ENCODE measurements at regions not wholly inside any gene's neighbourhood (a gene's known extent, or its start where the extent isn't known, plus 50 kb on each side); places are given as distances from the start of the nearest gene placed in this dataset.

GRCh38 chr17:77001487-77001886, 133.3 kb downstream of the MGAT5B start:
- Histone ChIP-seq H3K4me1 (replicated peaks) (no peaks in the 10 kb centered on the region), H3K4me3 (no peak overlapping the region), H3K36me3 (no peaks in the 10 kb centered on the region), H3K9me3 (no peaks in the 10 kb centered on the region), H3K27me3 (replicated peaks; ENCODE audit: insufficient read depth) (no peaks in the 10 kb centered on the region), H3K27ac (no peak overlapping the region)
- 97% methylated on average over 7 of the region's 7 CpGs for WGBS
- intact Hi-C loops (cut with DNase I): no loop called here
- TF ChIP-seq POLR2AphosphoS5 (IDR thresholded peaks at IDR 0.05) (no peak), CTCF (IDR thresholded peaks at IDR 0.05) (no peak)
- DNase-seq (ENCODE audit: low spot score): no peak

GRCh38 chr17:77002103-77003045, 134.2 kb downstream of the MGAT5B start:
- Histone ChIP-seq H3K9me3 (no peaks in the 10 kb centered on the region), H3K4me1 (replicated peaks) (no peaks in the 10 kb centered on the region), H3K27me3 (replicated peaks; ENCODE audit: insufficient read depth) (no peaks in the 10 kb centered on the region), H3K4me3 (no peak overlapping the region), H3K36me3 (no peaks in the 10 kb centered on the region), H3K27ac (no peak overlapping the region)
- intact Hi-C loops (cut with DNase I): no loop called here
- DNase-seq (ENCODE audit: low spot score): no peak
- TF ChIP-seq CTCF (IDR thresholded peaks at IDR 0.05) (no peak), POLR2AphosphoS5 (IDR thresholded peaks at IDR 0.05) (no peak), POLR2A (IDR thresholded peaks at IDR 0.05) (no peak)
- 51% methylated on average over 23 of the region's 23 CpGs for WGBS

GRCh38 chr17:77003699-77004098, 135.5 kb downstream of the MGAT5B start:
- no peak for DNase-seq (ENCODE audit: low spot score)
- H3K27ac ChIP-seq: no peak overlapping the region
- WGBS: 96% methylated on average over 2 of the region's 2 CpGs
- intact Hi-C loops (cut with DNase I): no loop called here
- H3K4me1 ChIP-seq (replicated peaks): no peaks in the 10 kb centered on the region
- no peaks in the 10 kb centered on the region for H3K9me3 ChIP-seq
- H3K36me3 ChIP-seq: no peaks in the 10 kb centered on the region
- no peak overlapping the region for H3K4me3 ChIP-seq
- H3K27me3 ChIP-seq (replicated peaks; ENCODE audit: insufficient read depth): no peaks in the 10 kb centered on the region
- TF ChIP-seq CTCF (IDR thresholded peaks at IDR 0.05) (no peak), POLR2A (IDR thresholded peaks at IDR 0.05) (no peak), POLR2AphosphoS5 (IDR thresholded peaks at IDR 0.05) (no peak)

- intact Hi-C loops (cut with DNase I): no loop called here
- Histone ChIP-seq H3K4me1 (replicated peaks) (no peaks in the 10 kb centered on the region), H3K4me3 (no peak overlapping the region), H3K9me3 (no peaks in the 10 kb centered on the region), H3K27me3 (replicated peaks; ENCODE audit: insufficient read depth) (no peaks in the 10 kb centered on the region), H3K36me3 (no peaks in the 10 kb centered on the region), H3K27ac (no peak overlapping the region)
- no peak for TF ChIP-seq POLR2A (IDR thresholded peaks at IDR 0.05)
- no peak for TF ChIP-seq CTCF (IDR thresholded peaks at IDR 0.05)
- no peak for TF ChIP-seq POLR2AphosphoS5 (IDR thresholded peaks at IDR 0.05)
- WGBS: 65% methylated on average over 20 of the region's 20 CpGs
- no peak for DNase-seq (ENCODE audit: low spot score)
Observed at GRCh38 chr17:77006971-77007649, 133.7 kb upstream of the SEC14L1 start.
